ENCODE measurements at regions not wholly inside any gene's neighbourhood (a gene's known extent, or its start where the extent isn't known, plus 50 kb on each side); places are given as distances from the start of the nearest gene placed in this dataset.

DNA sequence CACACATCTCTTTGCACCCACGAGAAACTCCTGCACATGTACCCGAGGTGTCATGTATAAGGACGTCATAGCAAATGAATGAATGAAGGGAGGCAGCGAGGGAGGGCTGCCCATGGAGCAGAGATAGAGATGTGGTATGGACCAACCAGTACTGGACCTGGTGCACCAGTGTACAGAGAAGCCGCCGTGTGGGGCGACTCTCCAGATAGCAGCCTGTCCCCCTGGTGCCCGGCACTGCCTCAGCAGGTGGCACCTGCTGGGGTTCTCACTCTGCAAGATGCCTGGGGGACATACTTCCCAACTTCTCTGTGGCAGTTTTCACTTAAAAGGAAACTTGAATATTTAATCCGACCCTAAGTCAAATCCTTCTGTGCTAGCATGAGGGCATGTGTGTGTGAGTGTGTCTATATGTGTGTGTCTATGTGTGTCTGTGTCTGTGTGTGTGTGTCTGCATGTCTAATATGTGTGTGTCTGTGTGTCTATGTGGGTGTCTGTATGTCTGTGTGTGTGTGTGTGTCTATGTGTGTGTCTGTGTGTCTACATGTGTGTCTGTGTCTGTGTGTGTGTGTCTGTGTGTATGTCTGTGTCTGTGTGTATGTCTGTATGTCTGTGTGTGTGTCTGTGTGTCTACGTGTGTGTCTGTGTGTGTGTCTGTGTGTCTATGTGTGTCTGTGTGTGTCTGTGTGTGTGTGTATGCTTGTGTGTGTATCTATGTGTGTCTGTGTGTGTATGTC lies 132.0 kb downstream of the RNASET2 start:
- H3K4me1 ChIP-seq, result no peaks in the 10 kb centered on the region
- H3K27ac ChIP-seq, result no peak overlapping the region
- 85% methylated on average over 10 of the region's 10 CpGs for WGBS
- H3K9me3 ChIP-seq, result no peaks in the 10 kb centered on the region
- TF ChIP-seq POLR2AphosphoS5 (IDR thresholded peaks at IDR 0.05) (no peak), POLR2A (IDR thresholded peaks at IDR 0.05) (no peak), EP300 (IDR thresholded peaks at IDR 0.05) (no peak), CTCF (IDR thresholded peaks at IDR 0.05) (no peak)
- no peaks in the 10 kb centered on the region for H3K27me3 ChIP-seq
- no peak overlapping the region for H3K4me3 ChIP-seq
- no peak for DNase-seq (ENCODE audit: low spot score in 2 of 2)
- H3K36me3 ChIP-seq, result no peaks in the 10 kb centered on the region

DNA sequence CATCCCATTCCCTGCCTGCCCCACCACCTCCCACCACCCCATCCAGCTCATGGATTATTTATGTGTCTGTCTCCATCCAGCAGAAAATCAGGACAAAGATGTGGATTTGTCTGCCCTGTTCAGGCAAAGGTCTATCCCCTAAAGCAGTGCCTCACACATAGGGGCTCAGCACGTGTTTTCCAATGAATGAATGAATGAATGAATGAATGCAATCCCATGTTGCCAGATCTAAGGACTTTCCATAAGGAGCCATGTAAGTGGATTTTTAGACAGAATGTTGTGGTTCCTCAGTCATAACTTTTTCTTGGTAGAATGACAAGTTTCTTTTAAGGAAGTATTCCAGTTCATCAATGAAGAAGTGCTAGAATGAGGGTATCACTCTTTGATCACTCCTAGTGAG lies 133.7 kb downstream of the RNASET2 start:
- no peaks in the 10 kb centered on the region for H3K36me3 ChIP-seq
- H3K4me1 ChIP-seq, result no peaks in the 10 kb centered on the region
- no peak overlapping the region for H3K27ac ChIP-seq
- TF ChIP-seq POLR2AphosphoS5 (IDR thresholded peaks at IDR 0.05), result no peak
- no peak for TF ChIP-seq POLR2A (IDR thresholded peaks at IDR 0.05)
- no peak for TF ChIP-seq CTCF (IDR thresholded peaks at IDR 0.05)
- no peak for TF ChIP-seq EP300 (IDR thresholded peaks at IDR 0.05)
- no peak overlapping the region for H3K4me3 ChIP-seq
- H3K9me3 ChIP-seq, result no peaks in the 10 kb centered on the region
- WGBS, result 36% methylated on average over 1 of the region's 1 CpG
- no peaks in the 10 kb centered on the region for H3K27me3 ChIP-seq
- no peak for DNase-seq (ENCODE audit: low spot score in 2 of 2)

GRCh38 chr6:166820483-166820882 lies 135.9 kb downstream of the RNASET2 start:
- no peak for DNase-seq (ENCODE audit: low spot score in 2 of 2)
- Histone ChIP-seq H3K4me3 (no peak overlapping the region), H3K36me3 (no peaks in the 10 kb centered on the region), H3K9me3 (no peaks in the 10 kb centered on the region), H3K27me3 (no peaks in the 10 kb centered on the region), H3K27ac (no peak overlapping the region), H3K4me1 (no peaks in the 10 kb centered on the region)
- WGBS, result 89% methylated on average over 1 of the region's 1 CpG
- no peak for TF ChIP-seq POLR2A (IDR thresholded peaks at IDR 0.05)
- no peak for TF ChIP-seq CTCF (IDR thresholded peaks at IDR 0.05)
- TF ChIP-seq POLR2AphosphoS5 (IDR thresholded peaks at IDR 0.05), result no peak
- no peak for TF ChIP-seq EP300 (IDR thresholded peaks at IDR 0.05)

DNA sequence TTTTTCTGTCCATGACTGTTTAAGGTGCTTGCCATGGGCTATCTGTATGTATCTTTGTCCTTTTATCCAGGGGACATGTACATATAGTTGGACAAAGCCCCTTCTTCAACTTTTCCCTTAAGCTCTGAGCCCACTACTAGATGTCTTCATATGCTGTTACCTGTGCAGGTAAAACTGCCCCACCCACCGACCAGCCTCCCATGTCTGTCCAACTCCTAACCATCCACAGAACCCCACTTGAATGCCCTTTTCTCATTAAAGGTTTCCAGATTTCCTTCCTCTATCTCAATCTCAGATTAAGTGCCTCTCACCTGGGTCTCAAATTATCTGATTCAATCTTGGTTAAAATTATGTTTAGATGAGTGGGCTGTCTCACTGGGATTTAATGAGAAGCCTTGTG lies 136.3 kb downstream of the RNASET2 start:
- WGBS, result 81% methylated on average over 1 of the region's 1 CpG
- TF ChIP-seq POLR2AphosphoS5 (IDR thresholded peaks at IDR 0.05) (no peak), EP300 (IDR thresholded peaks at IDR 0.05) (no peak), CTCF (IDR thresholded peaks at IDR 0.05) (no peak), POLR2A (IDR thresholded peaks at IDR 0.05) (no peak)
- Histone ChIP-seq H3K4me1 (no peaks in the 10 kb centered on the region), H3K4me3 (no peak overlapping the region), H3K27ac (no peak overlapping the region), H3K27me3 (no peaks in the 10 kb centered on the region), H3K36me3 (no peaks in the 10 kb centered on the region), H3K9me3 (no peaks in the 10 kb centered on the region)
- no peak for DNase-seq (ENCODE audit: low spot score in 2 of 2)

DNA sequence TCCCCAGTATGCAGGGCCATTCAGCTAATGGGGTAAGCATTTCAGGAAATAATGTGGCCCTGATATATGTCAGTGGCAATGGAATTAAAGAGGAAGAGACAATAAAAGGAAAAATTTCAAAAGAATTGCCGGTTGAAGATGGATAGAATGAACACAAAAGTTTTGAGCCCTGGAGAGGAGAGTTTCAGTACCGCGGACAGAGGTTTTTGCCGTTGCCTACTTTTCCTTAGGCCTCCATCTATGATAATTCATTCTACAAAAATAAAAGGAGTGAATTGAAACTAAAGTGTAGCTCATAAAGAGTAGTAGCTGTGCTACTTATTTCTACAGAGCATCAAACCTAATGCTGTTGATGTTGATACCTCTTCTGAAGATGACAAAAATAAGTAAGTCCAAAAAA lies 140.7 kb downstream of the RNASET2 start:
- WGBS, result 57% methylated on average over 4 of the region's 4 CpGs
- no peak for DNase-seq (ENCODE audit: low spot score in 2 of 2)
- TF ChIP-seq POLR2AphosphoS5 (IDR thresholded peaks at IDR 0.05) (no peak), POLR2A (IDR thresholded peaks at IDR 0.05) (no peak), EP300 (IDR thresholded peaks at IDR 0.05) (no peak), CTCF (IDR thresholded peaks at IDR 0.05) (no peak)
- Histone ChIP-seq H3K36me3 (no peaks in the 10 kb centered on the region), H3K9me3 (no peaks in the 10 kb centered on the region), H3K27ac (no peak overlapping the region), H3K27me3 (no peaks in the 10 kb centered on the region), H3K4me3 (no peak overlapping the region), H3K4me1 (no peaks in the 10 kb centered on the region)
